H1 (cell line): ENCODE measurements at regions not wholly inside any gene's neighbourhood (a gene's known extent, or its start where the extent isn't known, plus 50 kb on each side); places are given as distances from the start of the nearest gene placed in this dataset.

Source experiments
- CHD1 ChIP-seq: IDR thresholded peaks from 2 replicates; pipeline ENCODE4 v1.6.1; 2012; ENCODE audit warnings: low read depth, low read length, improper control_type of control experiment
- CHD2 ChIP-seq: IDR thresholded peaks from 2 replicates; pipeline ENCODE4 v1.6.1; 2012; ENCODE audit warnings: low read length, improper control_type of control experiment
- CTCF ChIP-seq, 3 experiments: IDR thresholded peaks; 1 replicate in 2 of 3; 2 replicates in 1 of 3; pipeline versions ENCODE4 v1.5.1 to v1.6.1; 2011; ENCODE audit warnings: low read length in 3 of 3, mild to moderate bottlenecking in 3 of 3, inconsistent platforms in 2 of 3, low read depth in 1 of 3, moderate library complexity in 1 of 3; ENCODE audit not compliant: insufficient read depth in 1 of 3; ENCODE audit errors: control extremely low read depth in 1 of 3
- E2F6 ChIP-seq: IDR thresholded peaks from 2 replicates; pipeline ENCODE4 v1.6.1; 2012; ENCODE audit warnings: inconsistent platforms
- EP300 ChIP-seq, 2 experiments: IDR thresholded peaks; 1 replicate in 1 of 2; 2 replicates in 1 of 2; pipeline ENCODE4 v1.6.1; 2011 to 2012; ENCODE audit warnings: low read depth in 2 of 2, low read length in 2 of 2, mild to moderate bottlenecking in 2 of 2, borderline replicate concordance in 1 of 2, inconsistent platforms in 1 of 2, moderate library complexity in 1 of 2
- EZH2 ChIP-seq: fragments of 200-600 bp; sonication (generic); IDR thresholded peaks from 2 replicates; pipeline ENCODE4 v1.7.1; 2012; ENCODE audit warnings: low read depth, mild to moderate bottlenecking, moderate library complexity, low read length, inconsistent platforms; ENCODE audit not compliant: severe bottlenecking
- GABPA ChIP-seq: IDR thresholded peaks from 2 replicates; pipeline ENCODE4 v1.6.1; 2011; ENCODE audit warnings: mild to moderate bottlenecking, low read length, moderate library complexity, borderline replicate concordance; ENCODE audit not compliant: insufficient read depth
- POLR2A ChIP-seq, 2 experiments: IDR thresholded peaks; 1 replicate in 1 of 2; 2 replicates in 1 of 2; pipeline ENCODE4 v1.6.1; 2011; ENCODE audit warnings: low read depth in 2 of 2, low read length in 2 of 2, mild to moderate bottlenecking in 2 of 2; ENCODE audit errors: control extremely low read depth in 1 of 2
- POLR2AphosphoS5 ChIP-seq: IDR thresholded peaks from 2 replicates; pipeline ENCODE4 v1.6.1; 2011; ENCODE audit warnings: low read depth, low read length
- SP1 ChIP-seq: IDR thresholded peaks from 2 replicates; pipeline ENCODE4 v1.6.1; 2011; ENCODE audit warnings: low read depth, low read length
- SUZ12 ChIP-seq: fragments of 200-600 bp; sonication (generic); IDR thresholded peaks from 2 replicates; pipeline ENCODE4 v1.6.1; 2012; ENCODE audit warnings: mild to moderate bottlenecking, inconsistent platforms, low read length, moderate library complexity, mixed read lengths
- TF ChIP-seq, protein P1 (sequence below): IDR thresholded peaks from 2 replicates; pipeline ENCODE4 v1.6.1; 2011; ENCODE audit warnings: low read length, improper control_type of control experiment

- TF ChIP-seq SP1 (no peak), CTCF (IDR thresholded peaks at IDR 0.05; ENCODE audit: control extremely low read depth in 1 of 3, insufficient read depth in 1 of 3, low read depth in 1 of 3, low read length in 3 of 3) (no peak), POLR2A (IDR thresholded peaks at IDR 0.05; ENCODE audit: control extremely low read depth in 1 of 2, low read depth in 2 of 2, low read length in 2 of 2) (no peak), E2F6 (no peak), POLR2AphosphoS5 (no peak), EZH2 (no peak), EP300 (IDR thresholded peaks at IDR 0.05; ENCODE audit: borderline replicate concordance in 1 of 2, low read depth in 2 of 2, low read length in 2 of 2) (no peak), SUZ12 (no peak), GABPA (no peak), CHD2 (no peak), CHD1 (no peak)
- TF ChIP-seq, protein P1, sequence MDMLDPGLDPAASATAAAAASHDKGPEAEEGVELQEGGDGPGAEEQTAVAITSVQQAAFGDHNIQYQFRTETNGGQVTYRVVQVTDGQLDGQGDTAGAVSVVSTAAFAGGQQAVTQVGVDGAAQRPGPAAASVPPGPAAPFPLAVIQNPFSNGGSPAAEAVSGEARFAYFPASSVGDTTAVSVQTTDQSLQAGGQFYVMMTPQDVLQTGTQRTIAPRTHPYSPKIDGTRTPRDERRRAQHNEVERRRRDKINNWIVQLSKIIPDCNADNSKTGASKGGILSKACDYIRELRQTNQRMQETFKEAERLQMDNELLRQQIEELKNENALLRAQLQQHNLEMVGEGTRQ: no peak
Observed at GRCh38 chr5:26181582-26181981, 856.8 kb downstream of the CDH9 start.
